ENCODE measurements at regions not wholly inside any gene's neighbourhood (a gene's known extent, or its start where the extent isn't known, plus 50 kb on each side); places are given as distances from the start of the nearest gene placed in this dataset.

GRCh38 chr1:239233626-239234025 is 152.7 kb upstream of the CHRM3 start (continued):
- TF ChIP-seq ZNF460 (CRISPR knock-in tag; IDR thresholded peaks at IDR 0.05; ENCODE audit: borderline replicate concordance): no peak
- no peak for TF ChIP-seq KLF16 (CRISPR knock-in tag; IDR thresholded peaks at IDR 0.05)
- no peak for TF ChIP-seq ADNP (CRISPR knock-in tag; IDR thresholded peaks at IDR 0.05)

- no TSS peak for BruUV-seq (replicated peaks)
- Histone ChIP-seq H3K79me2 (ENCODE audit: insufficient read depth, low read length) (no peaks in the 10 kb centered on the region), H3K4me2 (ENCODE audit: low read depth, low read length) (no peak overlapping the region), H4K20me1 (ENCODE audit: insufficient read depth, low read length) (no peaks in the 10 kb centered on the region), H3K27me3 (ENCODE audit: control insufficient read depth in 1 of 2, insufficient read depth in 2 of 2, low read length in 2 of 2) (no peaks in the 10 kb centered on the region), H2AFZ (ENCODE audit: low read length) (no peak overlapping the region), H3K9ac (ENCODE audit: insufficient read depth, low read depth, low read length) (no peak overlapping the region), H3K4me3 (replicated peaks in 1 of 3; ENCODE audit: insufficient read depth in 1 of 3, low read depth in 2 of 3, low read length in 3 of 3) (no peak overlapping the region), H3K27ac (ENCODE audit: extremely low read length, insufficient read depth, low read length) (no peak overlapping the region), H3K36me3 (replicated peaks in 1 of 2; ENCODE audit: control insufficient read depth in 1 of 2, insufficient read depth in 2 of 2, low read length in 2 of 2) (no peaks in the 10 kb centered on the region), H3K9me3 (ENCODE audit: low read length) (peaks cover 88% of the 10 kb centered on the region), H3K4me1 (ENCODE audit: insufficient read depth, low read length) (no peaks in the 10 kb centered on the region)
- ChIA-PET CTCF (ENCODE audit: low intra/inter-chr PET ratio, low total read pairs) (no interaction called here), POLR2A (no interaction called here)
- FAIRE-seq (no peak), ATAC-seq (no peak), DNase-seq (ENCODE audit: low spot score) (no peak)
- intact Hi-C loops (cut with micrococcal nuclease; ENCODE audit: unreplicated experiment) (no loop called here), in situ Hi-C loops (cut with HindIII; ENCODE audit: extremely low pct_ligation_motif_present, low pct_unique_long_range_greater_than_20kb) (no loop called here)
- no peak for TF ChIP-seq ZNF567 (CRISPR knock-in tag; IDR thresholded peaks at IDR 0.05; ENCODE audit: borderline replicate concordance)
- TF ChIP-seq SAFB2 (CRISPR knock-in tag; IDR thresholded peaks at IDR 0.05; ENCODE audit: borderline replicate concordance, low read depth): no peak
- TF ChIP-seq NFE2L1 (CRISPR knock-in tag; IDR thresholded peaks at IDR 0.05; ENCODE audit: borderline replicate concordance): no peak
- no peak for TF ChIP-seq ZNF510 (CRISPR knock-in tag; IDR thresholded peaks at IDR 0.05; ENCODE audit: low read depth)
- no peak for TF ChIP-seq PCBP2 (optimal IDR thresholded peaks at IDR 0.05; ENCODE audit: low read depth, low read length, poor library complexity, severe bottlenecking)
- no peak for TF ChIP-seq SRSF1 (optimal IDR thresholded peaks at IDR 0.05; ENCODE audit: low read depth, low read length)
- no peak for TF ChIP-seq DNMT3B (CRISPR knock-in tag; conservative IDR thresholded peaks at IDR 0.05)
- no peak for TF ChIP-seq JDP2 (CRISPR knock-in tag; IDR thresholded peaks at IDR 0.05; ENCODE audit: borderline replicate concordance)
- no peak for TF ChIP-seq NFIC (IDR thresholded peaks at IDR 0.05; ENCODE audit: low read length)
- no peak for TF ChIP-seq MIER3 (CRISPR knock-in tag; IDR thresholded peaks at IDR 0.05; ENCODE audit: borderline replicate concordance)
- 69% methylated on average over 2 of the region's 2 CpGs for WGBS (ENCODE audit: low lambda C conversion rate)
Measured at GRCh38 chr1:239232921-239233320, 153.4 kb upstream of the CHRM3 start.
